Type B pancreatic cell (in vitro differentiated cells): ENCODE measurements at regions not wholly inside any gene's neighbourhood (a gene's known extent, or its start where the extent isn't known, plus 50 kb on each side); places are given as distances from the start of the nearest gene placed in this dataset.
"Not testable (repeated sequence)": the region's sequence is repeated elsewhere in the genome, so short reads cannot be mapped to it uniquely, and the experiment has no call there.

Experiments used
- DNase-seq: peaks from one replicate; pipeline ENCODE4 v3.0.0; 2021; ENCODE audit warnings: mixed read lengths; ENCODE audit not compliant: unreplicated experiment; ENCODE audit errors: extremely low spot score
- H3K27ac Mint-ChIP-seq: 2 replicates; pipeline ENCODE4 v1.8.0; 2021; ENCODE audit warnings: mild to moderate bottlenecking, mixed read lengths
- H3K27me3 Mint-ChIP-seq: 2 replicates; pipeline ENCODE4 v1.8.0; 2021; ENCODE audit warnings: mixed read lengths
- H3K36me3 Mint-ChIP-seq: 2 replicates; pipeline ENCODE4 v1.8.0; 2021; ENCODE audit warnings: mixed read lengths
- H3K4me1 Mint-ChIP-seq: one replicate; pipeline ENCODE4 v1.8.0; 2021; ENCODE audit warnings: mixed read lengths; ENCODE audit not compliant: unreplicated experiment
- H3K4me3 Mint-ChIP-seq: 2 replicates; pipeline ENCODE4 v1.8.0; 2021; ENCODE audit warnings: mild to moderate bottlenecking, mixed read lengths
- H3K9me3 Mint-ChIP-seq: 2 replicates; pipeline ENCODE4 v1.8.0; 2021; ENCODE audit warnings: mixed read lengths
- CTCF ChIP-seq: fragments of 200-600 bp; sonication (generic); conservative IDR thresholded peaks from 2 replicates; pipeline ENCODE4 v1.5.0; 2021; ENCODE audit warnings: antibody characterized with exemption, mild to moderate bottlenecking

DNA sequence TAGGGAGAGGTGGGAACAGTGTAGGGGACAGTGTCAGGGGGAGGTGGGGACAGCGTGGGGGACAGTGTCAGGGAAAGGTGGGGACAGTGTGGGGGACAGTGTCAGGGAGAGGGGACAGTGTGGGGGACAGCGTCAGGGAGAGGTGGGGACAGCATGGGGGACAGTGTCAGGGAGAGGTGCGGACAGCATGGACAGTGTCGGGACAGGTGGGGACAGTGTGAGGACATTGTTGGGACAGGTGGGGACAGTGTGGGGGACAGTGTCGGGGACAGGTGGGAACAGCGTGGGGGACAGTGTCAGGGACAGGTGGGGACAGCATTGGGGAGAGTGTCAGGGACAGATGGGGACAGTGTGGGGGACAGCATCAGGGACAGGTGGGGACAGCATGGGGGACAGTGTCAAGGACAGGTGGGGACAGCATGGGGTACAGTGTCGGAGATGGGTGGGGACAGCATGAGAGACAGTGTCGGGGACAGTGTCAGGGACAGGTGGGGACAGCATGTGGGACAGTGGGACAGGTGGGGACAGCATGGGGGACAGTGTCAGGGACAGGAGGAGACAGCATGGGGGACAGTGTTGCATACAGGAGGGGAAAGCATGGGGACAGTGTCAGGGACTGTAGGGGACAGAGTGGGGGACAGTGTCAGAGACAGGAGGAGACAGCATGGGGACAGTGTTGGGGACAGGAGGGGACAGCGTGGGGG lies 139.0 kb downstream of the TMEM121 start:
- H3K4me1 Mint-ChIP-seq, result no peaks in the 10 kb centered on the region
- DNase-seq, result no peak
- H3K27ac Mint-ChIP-seq, result no peak overlapping the region
- peaks cover 7% of the 10 kb centered on the region for H3K36me3 Mint-ChIP-seq
- no peaks in the 10 kb centered on the region for H3K27me3 Mint-ChIP-seq
- no peak for TF ChIP-seq CTCF
- H3K9me3 Mint-ChIP-seq, result peaks cover 8% of the 10 kb centered on the region
- no peak overlapping the region for H3K4me3 Mint-ChIP-seq

DNA sequence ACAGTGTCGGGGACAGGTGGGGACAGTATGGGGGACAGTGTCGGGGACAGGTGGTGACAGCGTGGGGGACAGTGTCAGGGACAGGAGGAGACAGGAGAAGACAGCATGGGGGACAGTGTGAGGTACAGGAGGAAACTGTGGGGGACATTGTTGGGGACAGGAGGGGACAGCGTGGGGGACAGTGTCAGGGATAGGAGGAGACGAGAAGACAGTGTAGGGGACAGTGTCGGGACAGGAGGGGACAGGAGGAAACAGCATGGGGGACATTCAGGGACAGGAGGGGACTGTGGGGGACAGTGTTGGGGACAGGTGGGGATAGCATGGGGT lies 139.5 kb downstream of the TMEM121 start:
- Mint-ChIP-seq H3K4me3 (no peak overlapping the region), H3K36me3 (peaks cover 1% of the 10 kb centered on the region), H3K27ac (no peak overlapping the region), H3K9me3 (peaks cover 2% of the 10 kb centered on the region), H3K27me3 (no peaks in the 10 kb centered on the region), H3K4me1 (no peaks in the 10 kb centered on the region)
- DNase-seq, result no peak
- TF ChIP-seq CTCF, result no peak

DNA sequence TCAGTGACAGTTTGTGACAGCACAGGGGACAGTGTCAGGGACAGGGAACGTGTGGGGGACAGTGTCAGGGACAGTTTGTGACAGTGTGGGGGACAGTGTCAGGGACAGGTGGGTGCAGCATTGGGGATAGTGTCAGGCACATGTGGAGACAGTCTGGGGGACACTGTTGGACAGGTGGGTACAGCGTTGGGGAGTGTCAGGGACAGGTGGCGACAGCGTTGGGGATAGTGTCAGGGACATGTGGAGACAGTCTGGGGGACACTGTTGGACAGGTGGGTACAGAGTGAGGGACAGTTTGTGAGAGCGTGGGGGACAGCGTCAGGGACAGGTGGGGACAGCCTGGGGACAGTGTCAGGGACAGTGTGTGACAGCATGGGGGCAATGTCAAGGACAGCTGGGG lies 140.0 kb downstream of the TMEM121 start:
- DNase-seq, result no peak
- Mint-ChIP-seq H3K4me1 (no peaks in the 10 kb centered on the region), H3K27me3 (no peaks in the 10 kb centered on the region), H3K4me3 (no peak overlapping the region), H3K27ac (no peak overlapping the region), H3K9me3 (no peaks in the 10 kb centered on the region), H3K36me3 (no peaks in the 10 kb centered on the region)
- no peak for TF ChIP-seq CTCF

- H3K27me3 Mint-ChIP-seq, H3K36me3 Mint-ChIP-seq, H3K27ac Mint-ChIP-seq, H3K4me1 Mint-ChIP-seq, DNase-seq, H3K4me3 Mint-ChIP-seq, H3K9me3 Mint-ChIP-seq: not testable (repeated sequence)
Observed at GRCh38 chr14:105666991-105667662, 140.7 kb downstream of the TMEM121 start.

- not testable (repeated sequence) for H3K36me3 Mint-ChIP-seq, H3K4me3 Mint-ChIP-seq, DNase-seq, H3K9me3 Mint-ChIP-seq, H3K4me1 Mint-ChIP-seq, H3K27ac Mint-ChIP-seq, H3K27me3 Mint-ChIP-seq
Observed at GRCh38 chr14:105667663-105668020, 141.3 kb downstream of the TMEM121 start.

GRCh38 chr14:105668021-105668420 lies 141.6 kb downstream of the TMEM121 start:
- H3K4me3 Mint-ChIP-seq, H3K27ac Mint-ChIP-seq, H3K36me3 Mint-ChIP-seq: not testable (repeated sequence)

GRCh38 chr14:105668471-105669230 lies 142.3 kb downstream of the TMEM121 start:
- H3K27ac Mint-ChIP-seq, H3K9me3 Mint-ChIP-seq, H3K4me1 Mint-ChIP-seq, DNase-seq, H3K4me3 Mint-ChIP-seq, H3K27me3 Mint-ChIP-seq, H3K36me3 Mint-ChIP-seq: not testable (repeated sequence)

More at GRCh38 chr14:105668021-105668420, 141.6 kb downstream of the TMEM121 start:
- H3K9me3 Mint-ChIP-seq, H3K27me3 Mint-ChIP-seq, H3K4me1 Mint-ChIP-seq, DNase-seq: not testable (repeated sequence)

DNA sequence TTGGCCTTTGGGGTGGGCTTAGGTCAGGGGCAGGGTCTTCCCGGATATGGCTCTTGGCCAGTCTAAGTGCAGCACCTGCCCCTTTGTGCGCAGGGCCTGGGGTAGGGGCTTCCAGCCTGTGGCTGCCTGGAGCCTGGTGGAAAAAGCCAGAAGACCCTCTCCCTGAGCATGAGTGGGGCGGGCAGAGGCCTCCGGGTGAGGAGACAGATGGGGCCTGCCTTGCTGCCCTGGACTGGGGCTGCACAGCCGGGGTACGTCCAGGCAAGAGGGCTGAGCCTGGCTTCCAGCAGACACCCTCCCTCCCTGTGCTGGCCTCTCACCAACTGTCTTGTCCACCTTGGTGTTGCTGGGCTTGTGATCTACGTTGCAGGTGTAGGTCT lies 142.8 kb downstream of the TMEM121 start:
- not testable (repeated sequence) for H3K9me3 Mint-ChIP-seq, DNase-seq

DNA sequence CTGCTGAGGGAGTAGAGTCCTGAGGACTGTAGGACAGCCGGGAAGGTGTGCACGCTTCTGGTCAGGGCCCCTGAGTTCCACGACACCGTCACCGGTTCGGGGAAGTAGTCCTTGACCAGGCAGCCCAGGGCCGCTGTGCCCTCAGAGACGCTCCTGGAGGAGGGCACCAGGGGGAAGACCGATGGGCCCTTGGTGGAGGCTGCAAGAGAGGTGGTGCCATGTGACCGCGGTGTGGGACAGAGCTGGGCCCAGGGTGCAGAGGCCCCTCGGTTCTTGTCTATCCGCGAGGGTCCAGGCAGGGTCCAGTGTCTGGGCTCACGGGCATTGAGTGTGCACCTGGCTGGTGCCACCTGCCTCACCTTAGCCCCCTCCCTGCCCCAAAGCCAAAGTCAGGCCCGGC lies 143.3 kb downstream of the TMEM121 start:
- not testable (repeated sequence) for H3K4me3 Mint-ChIP-seq, H3K36me3 Mint-ChIP-seq, H3K4me1 Mint-ChIP-seq, H3K27me3 Mint-ChIP-seq, DNase-seq, H3K9me3 Mint-ChIP-seq, H3K27ac Mint-ChIP-seq

More for the DNA sequence above, 142.8 kb downstream of the TMEM121 start:
- not testable (repeated sequence) for H3K27me3 Mint-ChIP-seq, H3K36me3 Mint-ChIP-seq, H3K4me1 Mint-ChIP-seq, H3K4me3 Mint-ChIP-seq, H3K27ac Mint-ChIP-seq

DNA sequence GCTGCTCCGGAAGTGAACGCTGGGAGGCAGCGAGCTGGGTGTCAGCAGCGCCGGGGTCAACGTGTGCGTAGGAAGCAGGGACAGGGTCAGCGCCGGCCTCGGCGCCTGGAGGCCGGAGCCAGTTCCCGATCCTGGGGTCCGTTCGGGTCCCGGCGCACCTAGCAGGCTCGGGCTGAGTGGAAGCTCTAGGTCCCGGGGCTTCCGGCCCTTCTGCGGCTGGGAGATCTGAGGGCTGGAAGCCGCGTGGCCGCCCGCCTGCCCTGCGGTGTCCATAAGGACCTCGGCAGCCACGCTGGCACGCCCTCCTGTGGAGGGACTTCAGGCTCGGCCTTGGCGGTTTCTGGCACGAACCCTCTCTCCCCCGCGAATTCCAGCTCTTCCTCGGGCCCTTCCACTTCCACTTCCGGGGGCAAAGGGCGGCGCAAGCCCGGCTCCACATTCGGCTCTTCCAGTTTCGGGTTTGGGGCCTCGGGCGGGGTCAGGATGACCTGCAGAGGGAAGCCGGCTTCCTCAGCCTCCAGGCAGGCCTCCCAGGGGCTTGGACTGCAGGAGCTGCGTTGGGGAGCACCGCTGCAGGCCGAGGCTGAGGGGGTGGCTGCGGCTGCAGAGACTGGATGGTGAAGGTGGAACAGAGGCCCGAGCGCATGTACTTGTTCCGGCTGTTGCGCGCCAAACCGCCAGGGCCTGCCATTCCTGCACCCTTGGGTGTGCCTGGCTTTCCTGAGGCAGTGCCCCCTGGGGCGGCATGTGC lies 146.2 kb downstream of the TMEM121 start:
- not testable (repeated sequence) for H3K36me3 Mint-ChIP-seq, H3K4me1 Mint-ChIP-seq, H3K4me3 Mint-ChIP-seq, H3K9me3 Mint-ChIP-seq, DNase-seq, H3K27me3 Mint-ChIP-seq, H3K27ac Mint-ChIP-seq
